Kidney epithelial cell (primary cell): ENCODE measurements at regions not wholly inside any gene's neighbourhood (a gene's known extent, or its start where the extent isn't known, plus 50 kb on each side); places are given as distances from the start of the nearest gene placed in this dataset.

ENCODE experiments used
- DNase-seq: peaks from one replicate; pipeline ENCODE4 v3.0.0-alpha.2; 2010; ENCODE audit warnings: low read depth
- H3K27me3 ChIP-seq: 2 replicates; pipeline ENCODE4 v1.6.0; 2011; ENCODE audit warnings: low read length; ENCODE audit not compliant: control insufficient read depth, insufficient read depth
- H3K36me3 ChIP-seq: 2 replicates; pipeline ENCODE4 v1.5.1; 2011; ENCODE audit warnings: low read length; ENCODE audit not compliant: control insufficient read depth, insufficient read depth
- H3K4me3 ChIP-seq: 2 replicates; pipeline ENCODE4 v1.5.1; 2011; ENCODE audit warnings: low read depth, mild to moderate bottlenecking, control low read depth, low read length
- TF ChIP-seq, protein P1 (sequence below): IDR thresholded peaks from 2 replicates; pipeline ENCODE4 v1.5.1; 2011; ENCODE audit warnings: mild to moderate bottlenecking, moderate library complexity, low read length, control low read depth, inconsistent platforms; ENCODE audit not compliant: insufficient read depth, poor library complexity, severe bottlenecking

DNA sequence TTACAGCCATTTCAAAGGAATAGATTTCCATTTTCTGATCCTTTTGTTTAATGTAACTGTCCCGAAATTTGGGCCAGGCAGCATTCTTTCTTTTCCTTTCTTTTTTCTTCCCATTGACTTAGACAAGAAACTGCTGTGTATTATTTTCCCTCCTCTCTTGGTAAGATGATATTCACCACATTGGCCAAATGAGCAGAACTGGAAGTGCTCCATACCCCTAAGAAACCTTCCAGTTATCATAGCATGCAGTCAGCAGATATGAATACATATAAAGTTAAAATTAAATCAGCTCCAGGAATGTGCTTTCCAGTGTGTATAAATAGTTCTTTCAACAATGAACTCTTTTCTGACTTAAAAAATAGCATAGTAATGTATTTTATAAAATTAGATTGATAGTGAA, 168.5 kb upstream of the GAS1 start:
- TF ChIP-seq, protein P1, sequence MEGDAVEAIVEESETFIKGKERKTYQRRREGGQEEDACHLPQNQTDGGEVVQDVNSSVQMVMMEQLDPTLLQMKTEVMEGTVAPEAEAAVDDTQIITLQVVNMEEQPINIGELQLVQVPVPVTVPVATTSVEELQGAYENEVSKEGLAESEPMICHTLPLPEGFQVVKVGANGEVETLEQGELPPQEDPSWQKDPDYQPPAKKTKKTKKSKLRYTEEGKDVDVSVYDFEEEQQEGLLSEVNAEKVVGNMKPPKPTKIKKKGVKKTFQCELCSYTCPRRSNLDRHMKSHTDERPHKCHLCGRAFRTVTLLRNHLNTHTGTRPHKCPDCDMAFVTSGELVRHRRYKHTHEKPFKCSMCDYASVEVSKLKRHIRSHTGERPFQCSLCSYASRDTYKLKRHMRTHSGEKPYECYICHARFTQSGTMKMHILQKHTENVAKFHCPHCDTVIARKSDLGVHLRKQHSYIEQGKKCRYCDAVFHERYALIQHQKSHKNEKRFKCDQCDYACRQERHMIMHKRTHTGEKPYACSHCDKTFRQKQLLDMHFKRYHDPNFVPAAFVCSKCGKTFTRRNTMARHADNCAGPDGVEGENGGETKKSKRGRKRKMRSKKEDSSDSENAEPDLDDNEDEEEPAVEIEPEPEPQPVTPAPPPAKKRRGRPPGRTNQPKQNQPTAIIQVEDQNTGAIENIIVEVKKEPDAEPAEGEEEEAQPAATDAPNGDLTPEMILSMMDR = no peak
- H3K36me3 ChIP-seq = no peaks in the 10 kb centered on the region
- DNase-seq = no peak
- no peaks in the 10 kb centered on the region for H3K27me3 ChIP-seq
- H3K4me3 ChIP-seq = no peak overlapping the region

DNA sequence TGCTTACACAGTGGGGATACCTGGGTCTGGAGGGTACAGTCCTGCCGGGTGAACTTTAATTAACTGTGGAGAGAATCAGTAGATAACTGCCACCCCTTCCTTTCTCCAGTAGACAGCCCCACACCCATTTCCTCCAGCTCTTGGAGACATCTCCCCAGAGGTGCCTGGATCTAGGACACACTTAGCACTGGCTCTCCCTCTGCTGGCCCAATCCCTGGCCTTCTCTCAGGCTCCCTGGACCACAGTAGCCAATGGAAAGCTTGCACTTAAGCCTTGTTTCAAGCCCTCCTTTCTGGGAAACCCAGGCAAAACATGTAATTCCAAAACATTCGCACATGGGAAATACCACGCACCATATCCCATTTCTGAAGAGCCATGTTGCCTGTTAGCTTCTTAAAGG, 169.2 kb upstream of the GAS1 start:
- Histone ChIP-seq H3K27me3 (no peaks in the 10 kb centered on the region), H3K36me3 (no peaks in the 10 kb centered on the region), H3K4me3 (no peak overlapping the region)
- no peak for DNase-seq
- TF ChIP-seq, protein P1 = no peak

DNA sequence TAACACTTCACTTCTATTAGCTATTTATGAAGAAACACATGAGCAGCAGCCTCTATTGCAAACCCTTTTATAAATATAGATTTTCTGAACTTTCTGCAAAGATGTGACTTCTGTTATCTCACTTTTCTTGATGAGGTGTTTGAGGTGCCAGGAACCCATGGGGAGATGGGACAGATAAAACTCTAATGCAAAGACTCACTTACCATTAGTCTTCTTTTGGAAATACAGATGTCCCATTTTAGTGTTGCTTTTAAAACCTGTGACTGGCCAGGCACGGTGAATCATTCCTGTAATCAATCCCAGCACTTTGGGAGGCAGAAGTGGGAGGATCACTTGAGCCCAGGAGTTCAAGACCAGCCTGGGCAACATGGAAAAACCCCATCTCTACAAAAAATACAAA, 171.3 kb upstream of the GAS1 start:
- H3K4me3 ChIP-seq = no peak overlapping the region
- TF ChIP-seq, protein P1 = no peak

DNA sequence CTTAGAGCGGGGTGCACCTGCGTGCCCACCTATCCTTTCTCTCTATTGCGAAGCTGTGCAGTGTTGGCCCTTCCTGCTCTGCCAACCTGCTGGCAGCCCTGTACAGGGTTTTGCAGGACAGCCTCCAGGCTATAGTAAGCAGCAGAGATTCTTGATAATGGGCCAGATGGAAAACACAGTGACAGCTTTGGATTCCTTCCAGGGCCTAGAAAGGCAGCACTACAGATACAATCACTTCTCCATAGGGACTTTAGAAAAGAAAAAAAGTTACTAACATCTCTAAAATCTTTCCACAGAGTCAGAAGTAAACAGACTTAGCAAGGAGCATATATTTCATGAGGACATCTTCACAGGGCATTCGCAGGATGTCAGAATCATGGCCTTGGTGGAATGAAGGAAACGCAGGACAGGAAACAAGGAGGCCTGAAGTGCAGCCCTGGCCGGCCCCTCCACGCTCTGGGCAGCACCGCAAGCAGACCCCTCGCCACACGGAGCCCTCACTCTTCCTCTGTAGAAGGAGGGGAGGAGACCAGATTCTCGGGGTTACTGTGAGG, 172.1 kb upstream of the GAS1 start:
- H3K4me3 ChIP-seq = no peak overlapping the region
- no peaks in the 10 kb centered on the region for H3K36me3 ChIP-seq
- no peak for DNase-seq
- H3K27me3 ChIP-seq = no peaks in the 10 kb centered on the region
- TF ChIP-seq, protein P1 = no peak

More for the DNA sequence above, 171.3 kb upstream of the GAS1 start:
- no peak for DNase-seq
- no peaks in the 10 kb centered on the region for H3K27me3 ChIP-seq
- H3K36me3 ChIP-seq = no peaks in the 10 kb centered on the region

DNA sequence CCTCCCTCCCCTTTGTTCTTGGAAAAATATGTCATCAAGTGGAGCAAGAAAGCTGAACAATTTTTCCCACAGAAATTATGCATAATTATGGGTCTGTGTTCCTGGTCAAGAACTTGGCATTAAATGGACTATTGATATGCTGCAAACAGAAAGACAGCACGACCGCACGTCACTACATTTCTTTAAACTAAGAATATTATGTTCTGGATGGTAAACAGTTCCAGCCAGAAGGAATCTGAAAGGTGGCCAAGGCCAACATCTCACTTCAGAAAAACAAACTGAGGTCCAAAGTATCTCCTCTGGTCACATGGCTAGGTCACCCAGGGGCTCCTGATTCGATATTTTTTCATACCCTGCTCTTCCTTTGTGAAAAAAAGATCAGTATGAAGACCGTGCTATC, 173.3 kb upstream of the GAS1 start:
- no peaks in the 10 kb centered on the region for H3K36me3 ChIP-seq
- H3K4me3 ChIP-seq = no peak overlapping the region
- DNase-seq = no peak
- TF ChIP-seq, protein P1 = no peak
- H3K27me3 ChIP-seq = no peaks in the 10 kb centered on the region

DNA sequence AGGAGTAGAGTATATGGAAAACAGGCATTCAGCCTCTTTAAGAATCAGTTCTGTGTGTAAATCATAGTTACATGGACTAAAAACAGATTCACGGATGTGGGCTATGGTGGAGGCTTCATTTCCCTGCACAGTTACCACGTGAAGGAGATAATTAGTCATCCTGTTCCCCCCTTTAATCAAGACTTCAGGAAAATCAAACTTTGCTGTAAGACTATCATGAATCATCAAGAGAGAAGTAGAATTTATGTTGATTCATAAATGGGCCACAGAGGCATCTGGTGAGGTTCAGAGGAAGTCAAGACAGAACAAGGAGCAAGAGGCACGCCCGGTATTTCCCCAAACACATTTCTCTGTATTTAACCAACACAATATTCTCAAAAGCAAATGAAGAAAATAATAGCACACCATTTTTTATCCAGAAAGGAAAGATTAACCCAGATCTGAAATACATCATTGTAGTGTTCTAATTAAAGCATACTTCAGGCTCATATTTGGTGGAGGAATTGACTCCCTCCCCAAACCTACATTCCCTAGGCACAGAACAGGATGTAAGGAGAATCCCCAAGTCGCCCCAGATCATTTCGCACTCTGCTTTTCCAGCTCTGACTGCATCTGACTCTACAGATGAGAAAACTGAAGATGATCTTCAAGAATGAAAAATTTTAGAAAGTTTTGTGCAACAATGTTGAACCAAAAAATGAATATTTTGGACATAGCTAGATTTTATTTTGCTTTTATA, 175.8 kb upstream of the GAS1 start:
- H3K4me3 ChIP-seq = no peak overlapping the region
- H3K36me3 ChIP-seq = no peaks in the 10 kb centered on the region
- TF ChIP-seq, protein P1 = no peak
- DNase-seq = no peak
- no peaks in the 10 kb centered on the region for H3K27me3 ChIP-seq
